ENCODE measurements at regions not wholly inside any gene's neighbourhood (a gene's known extent, or its start where the extent isn't known, plus 50 kb on each side); places are given as distances from the start of the nearest gene placed in this dataset.

DNA sequence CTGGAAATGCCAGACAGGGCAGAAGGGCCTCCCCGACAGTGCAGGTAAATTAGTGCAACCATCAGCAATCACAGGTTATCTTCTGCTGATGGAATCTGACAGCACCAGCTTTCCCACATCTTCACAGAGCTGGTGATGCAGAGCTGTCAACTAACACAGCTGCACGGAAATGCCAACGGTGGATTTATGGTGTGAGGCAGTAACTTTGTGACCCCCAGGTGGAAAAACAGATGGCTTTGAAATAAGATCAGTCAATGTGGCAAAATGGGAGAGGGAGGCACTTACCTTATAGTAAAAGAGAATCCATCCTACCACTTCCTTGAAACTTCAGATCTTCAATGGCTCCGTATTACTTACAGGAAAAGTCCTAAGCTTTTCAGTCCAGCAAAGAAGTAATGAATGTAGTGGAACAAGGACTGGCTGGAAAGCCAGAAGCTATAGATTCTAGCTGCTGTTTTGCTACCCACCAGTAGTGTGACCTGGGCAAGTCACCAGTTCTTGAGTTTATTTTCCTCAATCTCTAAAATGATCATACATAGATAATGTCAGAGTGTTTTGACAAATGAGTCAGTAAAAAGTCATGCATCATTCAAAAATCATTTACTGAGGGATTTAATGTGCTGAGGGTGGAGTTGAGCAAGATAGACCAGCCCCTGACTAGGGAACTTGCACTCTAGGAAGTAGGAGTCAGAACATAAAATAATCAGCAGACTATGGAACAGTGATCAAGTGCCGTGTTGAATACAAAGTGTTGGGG is 245.7 kb upstream of the JUN start:
- DNase-seq = no peak

DNA sequence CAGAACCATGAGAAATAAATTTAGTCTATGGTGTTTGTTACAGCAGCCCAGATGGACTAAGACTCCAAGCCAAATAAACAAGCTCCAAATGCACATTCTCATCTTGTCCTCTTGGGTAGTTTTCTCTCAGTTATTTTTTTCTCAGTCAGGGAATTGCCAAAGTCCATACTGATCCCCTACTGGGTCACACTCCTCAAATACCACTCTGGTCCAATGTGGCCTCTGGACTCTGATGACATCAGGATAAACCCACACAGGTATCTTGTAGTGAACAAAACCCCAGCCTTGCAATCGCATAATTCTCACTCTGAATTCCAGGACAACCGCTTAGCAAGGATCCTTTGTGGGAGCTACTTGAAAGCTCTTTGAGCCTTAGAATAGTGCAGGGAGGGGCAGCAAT is 248.4 kb upstream of the JUN start:
- DNase-seq = no peak

DNA sequence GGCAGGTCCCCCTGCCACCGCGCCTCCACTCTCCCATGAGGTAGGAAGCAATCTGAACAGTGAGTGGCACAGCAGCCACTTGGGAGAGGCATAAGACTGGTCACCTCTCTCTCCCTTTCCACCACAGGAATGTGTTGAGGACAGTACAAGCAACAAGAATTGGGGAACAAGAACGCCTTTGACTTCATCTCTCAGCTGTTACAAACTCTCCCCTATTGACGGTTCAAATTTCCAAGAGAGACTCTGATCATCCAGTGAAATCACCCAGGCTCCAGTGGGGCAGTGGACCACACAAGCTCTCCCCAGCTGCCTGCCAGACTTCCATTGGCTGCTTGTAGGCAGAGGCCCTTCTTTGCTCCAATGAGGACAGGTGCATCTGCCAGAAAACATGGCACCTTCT is 249.9 kb upstream of the JUN start:
- DNase-seq = no peak

DNA sequence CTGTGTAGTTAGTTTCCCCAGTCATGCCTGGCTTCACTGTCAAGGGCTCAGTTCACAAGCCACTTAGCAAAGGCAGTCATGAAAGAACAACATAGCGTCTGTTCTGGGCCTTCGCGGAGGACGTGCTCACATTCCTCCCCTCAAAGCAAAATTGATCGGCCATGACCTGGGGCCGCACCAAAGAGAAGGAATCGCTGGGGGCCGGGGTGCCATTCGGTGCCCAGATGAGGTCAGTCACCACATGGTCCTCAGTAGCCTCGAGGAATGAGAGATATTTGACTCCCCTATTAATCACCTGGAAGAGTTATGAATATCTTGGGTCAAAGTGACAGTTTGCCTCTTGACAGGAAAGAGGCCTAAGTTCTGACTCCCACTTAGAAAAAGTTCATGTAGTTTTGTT is 251.1 kb upstream of the JUN start:
- DNase-seq = no peak

DNA sequence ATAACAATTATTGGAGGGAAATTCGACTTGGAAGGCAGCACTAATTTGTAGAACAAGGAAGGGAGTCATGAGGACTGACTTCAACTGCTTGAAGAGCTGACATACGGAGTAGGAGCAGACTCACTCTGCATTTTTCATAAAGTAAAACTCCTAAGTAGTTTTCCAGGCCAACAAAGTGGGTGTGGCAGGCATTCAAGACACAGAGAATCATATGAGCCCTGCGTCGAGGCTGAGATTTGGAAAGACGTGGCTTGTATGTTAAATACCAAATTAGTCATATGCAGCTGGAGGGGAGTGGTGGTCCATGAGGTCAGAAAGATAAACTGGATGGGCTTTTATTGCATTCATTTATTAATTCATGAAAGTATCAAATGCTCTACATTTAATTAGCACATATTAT is 255.7 kb upstream of the JUN start:
- DNase-seq = no peak

DNA sequence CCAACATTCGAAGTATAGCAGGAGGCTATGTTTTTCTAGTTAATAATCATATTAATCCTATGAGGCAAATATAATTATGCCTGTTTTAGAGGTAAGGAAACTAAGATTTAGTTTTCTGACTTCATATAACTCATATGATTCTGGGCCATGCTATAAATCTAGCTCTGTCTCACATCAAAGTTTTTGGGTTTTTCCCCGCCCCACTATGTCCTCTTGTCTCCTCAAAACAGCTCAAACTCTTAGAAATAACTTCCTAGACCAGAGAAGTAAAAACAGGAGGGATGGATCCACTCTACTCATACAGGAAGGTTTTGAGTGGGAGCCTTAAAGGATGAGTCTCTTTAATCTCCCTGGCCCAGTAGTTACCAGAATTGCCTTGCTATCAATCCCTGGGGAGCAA is 256.4 kb upstream of the FGGY start:
- no peak for DNase-seq

DNA sequence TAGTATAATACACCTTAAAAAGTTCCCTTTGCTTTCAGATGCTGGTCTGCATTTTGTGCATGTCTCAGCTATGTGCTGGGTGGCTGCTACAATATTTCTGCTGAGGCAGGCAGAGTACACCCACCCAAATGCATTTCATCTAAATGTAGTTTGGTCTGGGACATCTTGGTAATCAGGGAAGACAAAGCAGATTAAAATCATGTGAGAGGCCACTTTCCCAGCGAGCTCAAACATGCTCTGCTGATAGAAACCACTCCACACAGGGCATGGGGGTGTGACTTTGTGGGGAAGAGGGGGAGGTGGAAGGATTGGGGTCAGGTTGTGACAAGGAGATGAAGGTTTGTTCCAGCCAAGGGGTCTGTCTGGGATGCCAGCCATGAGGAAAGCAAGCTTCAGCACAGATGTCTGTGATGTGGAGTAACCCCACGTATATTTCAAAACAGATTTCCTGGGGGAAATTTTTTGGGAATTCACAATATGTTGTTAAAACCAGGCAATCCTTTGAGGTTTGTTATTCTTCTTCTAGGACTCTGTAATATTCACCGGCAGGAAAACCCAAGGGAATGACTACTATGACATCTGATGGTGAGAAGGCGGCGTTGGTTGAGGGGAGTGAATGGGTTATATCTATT is 255.1 kb upstream of the FGGY start:
- no peak for DNase-seq

DNA sequence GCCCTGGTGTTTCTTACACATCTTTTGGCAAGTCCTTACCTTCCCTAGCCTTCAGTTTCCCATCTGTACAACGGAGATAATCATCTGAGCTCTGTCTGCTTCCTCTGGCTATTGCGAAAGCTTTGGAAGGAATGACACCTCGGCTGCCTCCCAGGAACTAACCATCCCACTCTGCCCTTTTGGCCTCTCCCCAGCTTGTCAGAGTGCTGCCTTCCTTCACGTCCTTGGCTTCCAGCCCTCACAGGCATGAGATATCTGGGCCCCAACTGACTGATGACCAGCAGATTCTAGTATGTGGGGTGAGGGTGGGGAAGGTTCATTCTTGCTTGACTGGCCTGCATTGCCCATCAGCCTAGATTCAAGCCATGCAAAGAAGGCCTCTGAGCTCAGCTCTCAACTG is 253.1 kb upstream of the FGGY start:
- DNase-seq = no peak

DNA sequence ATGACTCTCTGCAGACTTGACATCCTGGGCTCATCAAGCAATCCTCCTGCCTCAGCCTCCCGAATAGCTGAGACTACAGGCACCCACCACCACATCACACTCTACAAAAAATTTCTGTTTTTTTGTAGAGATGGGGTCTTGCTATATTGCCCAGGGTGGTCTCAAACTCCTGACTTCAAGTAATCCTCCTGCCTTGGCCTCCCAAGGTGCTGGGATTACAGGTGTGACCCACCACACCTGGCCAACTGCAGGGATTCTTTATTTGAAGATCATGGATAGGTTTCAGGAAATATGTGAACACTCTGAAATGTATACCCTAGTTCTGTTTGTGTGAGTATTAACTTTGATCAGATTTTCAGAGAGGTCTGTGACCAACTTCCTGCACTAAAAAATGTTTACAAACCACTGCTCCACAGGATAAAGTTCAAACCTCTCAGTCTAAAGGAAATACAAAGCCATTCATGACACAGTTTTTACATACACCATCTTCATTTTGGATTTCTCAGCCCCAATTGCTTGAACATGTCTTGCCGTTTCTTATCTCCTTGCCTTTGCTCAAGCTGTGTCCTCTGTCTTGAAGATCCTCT is 252.3 kb upstream of the FGGY start:
- no peak for DNase-seq

DNA sequence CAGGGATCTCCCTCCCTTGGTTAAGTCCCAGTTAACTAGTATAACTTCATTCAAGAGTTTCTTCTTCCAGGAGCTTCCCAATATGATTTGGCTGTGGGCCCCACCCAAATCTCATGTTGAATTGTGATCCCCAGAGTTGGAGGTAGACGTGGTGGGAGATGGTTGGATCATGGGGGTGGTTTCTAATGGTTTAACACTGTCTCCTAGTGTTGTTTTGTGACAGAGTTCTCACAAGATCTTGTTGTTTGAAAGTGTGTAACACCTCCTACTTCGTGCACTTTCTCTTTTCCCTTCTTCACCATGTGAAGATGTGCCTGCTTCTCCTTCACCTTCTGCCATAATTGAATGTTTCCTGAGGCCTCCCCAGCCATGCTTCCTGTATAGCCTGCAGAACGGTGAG is 251.8 kb upstream of the FGGY start:
- no peak for DNase-seq

DNA sequence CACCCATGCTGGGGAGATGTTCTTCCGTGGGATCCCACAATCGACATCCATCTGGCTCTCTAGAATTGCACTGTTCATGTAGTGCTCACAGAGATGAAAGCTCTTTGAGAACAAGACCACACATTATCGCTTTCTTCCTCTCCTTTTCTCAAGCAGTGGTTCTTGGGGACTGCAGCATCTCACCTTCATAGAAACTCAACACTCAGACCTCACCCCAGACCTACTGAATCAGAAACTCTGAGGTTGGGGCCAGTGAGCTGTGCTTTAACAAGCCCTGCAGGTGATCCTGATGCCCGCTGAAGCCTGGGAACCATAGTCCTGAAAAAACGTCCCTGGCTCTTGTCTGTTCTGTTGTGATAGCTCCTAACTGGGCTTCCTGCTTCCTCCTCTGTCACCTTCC is 251.3 kb upstream of the FGGY start:
- no peak for DNase-seq

DNA sequence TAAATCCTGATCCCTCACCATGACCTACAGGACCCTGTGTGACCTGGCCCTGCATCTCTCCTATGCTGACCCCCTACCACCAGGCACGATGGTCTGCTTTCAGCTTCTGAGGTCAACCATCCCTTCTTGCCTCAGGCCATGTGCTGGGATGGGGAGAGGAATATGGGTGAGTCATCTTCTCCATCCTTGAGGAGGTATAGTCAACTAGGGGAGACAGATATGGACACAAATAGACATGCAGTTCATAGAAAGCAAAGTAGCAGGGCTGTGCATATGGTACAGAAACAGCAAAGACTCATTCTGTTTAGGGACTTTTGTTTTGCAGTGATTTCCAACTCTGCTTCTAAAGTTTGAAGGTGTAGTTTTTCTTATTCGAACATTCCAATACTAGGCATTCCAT is 250.8 kb upstream of the FGGY start:
- DNase-seq = no peak

DNA sequence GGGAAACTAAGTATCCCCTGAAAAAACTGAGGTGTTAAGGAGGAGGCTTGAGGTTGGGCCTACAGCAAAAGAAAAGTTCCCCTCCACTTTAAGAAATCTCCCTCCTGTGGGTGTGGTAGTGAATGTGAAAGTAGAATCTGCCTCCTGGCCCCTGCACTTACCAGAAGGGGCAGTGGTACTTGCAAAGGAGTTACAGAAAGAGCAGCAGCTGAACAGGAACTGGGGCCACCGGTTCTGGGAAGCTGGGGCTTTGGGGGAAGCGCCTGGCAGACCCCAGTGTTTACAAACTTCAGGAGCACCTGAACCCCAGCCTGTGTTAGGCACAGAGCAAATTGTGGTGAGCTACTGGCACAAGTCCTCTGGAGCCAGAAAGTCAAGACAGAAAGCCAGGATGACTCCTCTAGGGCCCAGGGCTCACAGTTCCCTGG is 250.2 kb upstream of the FGGY start:
- DNase-seq = peak; percentile 25

DNA sequence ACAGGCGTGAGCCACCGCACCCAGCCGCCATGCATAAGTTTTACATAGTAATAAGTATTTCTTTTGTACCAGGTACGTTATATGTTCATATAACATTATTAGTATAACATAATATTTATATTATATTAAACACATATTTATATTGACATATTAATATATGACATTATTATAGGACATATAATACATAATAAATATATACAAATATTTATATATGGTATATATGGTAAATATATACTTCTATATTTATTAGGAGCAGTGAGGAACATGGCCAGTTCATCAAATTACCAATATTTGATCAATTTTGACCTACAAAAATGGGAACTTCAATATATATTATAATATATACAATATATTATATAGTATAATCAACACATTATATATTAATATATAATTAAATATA is 245.9 kb upstream of the FGGY start:
- DNase-seq = no peak

DNA sequence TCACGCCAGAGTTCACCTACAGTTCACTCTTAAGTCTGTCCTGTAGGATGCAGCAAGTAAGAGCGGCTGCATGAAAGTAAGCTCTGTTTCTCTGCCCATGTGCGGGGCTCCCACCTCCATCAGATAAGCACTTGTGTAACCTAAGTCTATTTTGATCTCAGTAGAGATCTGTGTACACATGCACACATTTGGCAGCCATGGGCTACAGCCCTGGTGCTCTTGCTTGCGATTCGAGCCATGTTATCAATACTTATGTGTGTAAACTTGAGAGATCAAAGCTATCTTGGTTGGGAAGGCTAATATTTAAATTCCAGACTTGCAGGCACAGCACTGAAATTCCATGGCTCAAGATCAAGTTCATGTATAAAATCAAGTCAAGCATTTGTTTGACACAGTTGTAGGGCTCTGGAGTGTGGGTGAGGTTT is 244.7 kb upstream of the FGGY start:
- no peak for DNase-seq

DNA sequence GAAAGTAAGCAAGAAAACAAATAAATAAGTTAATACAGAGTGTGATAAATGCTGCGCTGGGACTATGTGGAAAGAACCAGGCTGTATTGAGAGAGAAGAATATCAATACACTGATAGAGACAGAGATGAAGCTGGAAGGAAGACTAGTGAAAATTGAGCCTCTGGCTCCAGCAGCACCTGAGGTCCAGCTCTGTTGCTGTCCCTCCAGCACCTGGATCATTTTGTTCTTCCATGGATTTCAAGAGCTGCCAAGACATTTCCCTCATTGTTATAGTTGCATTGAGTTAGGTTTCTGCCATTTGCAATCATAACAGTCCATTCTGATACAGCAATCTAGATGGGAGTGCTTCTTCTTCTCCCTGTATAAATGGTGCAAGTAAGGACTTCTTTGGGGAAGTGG is 242.7 kb upstream of the FGGY start:
- no peak for DNase-seq

DNA sequence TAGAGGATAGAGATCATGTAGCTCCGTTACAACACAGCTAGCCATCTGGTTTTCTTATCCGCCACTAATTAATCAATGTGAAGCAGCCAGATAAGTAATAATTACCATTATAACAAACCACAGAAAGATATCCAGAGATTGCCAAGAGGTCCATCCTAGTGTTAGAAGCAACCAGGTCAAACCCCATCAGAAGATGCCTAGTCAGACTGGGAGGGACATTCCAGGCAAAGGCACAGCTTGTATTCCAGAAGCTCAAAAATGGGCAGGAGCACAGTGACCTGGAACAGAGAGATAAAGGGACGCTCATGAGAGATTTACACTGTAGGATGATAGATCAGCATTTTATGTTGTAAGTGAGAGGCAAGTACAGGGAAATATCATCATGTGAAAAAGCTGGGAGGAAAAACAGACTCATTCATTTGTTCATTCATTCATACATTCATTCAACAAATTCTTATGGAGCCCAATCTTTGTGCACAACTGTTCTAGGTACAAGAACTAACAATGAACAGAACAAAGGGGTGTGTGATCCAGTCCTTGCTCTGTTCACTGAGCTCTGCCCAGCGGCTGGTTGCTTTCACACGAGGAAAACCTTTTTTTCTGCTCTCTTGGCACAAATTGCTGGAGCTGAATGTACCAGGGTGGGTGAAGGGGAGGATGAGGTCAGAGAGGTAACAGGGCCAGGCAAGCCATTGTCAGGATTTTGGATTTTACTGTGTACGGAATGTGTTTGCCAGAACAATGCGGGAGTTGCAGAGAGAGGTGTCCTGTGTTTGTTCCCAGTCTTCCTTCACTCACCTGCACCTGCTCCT is 240.8 kb upstream of the FGGY start:
- DNase-seq = no peak

DNA sequence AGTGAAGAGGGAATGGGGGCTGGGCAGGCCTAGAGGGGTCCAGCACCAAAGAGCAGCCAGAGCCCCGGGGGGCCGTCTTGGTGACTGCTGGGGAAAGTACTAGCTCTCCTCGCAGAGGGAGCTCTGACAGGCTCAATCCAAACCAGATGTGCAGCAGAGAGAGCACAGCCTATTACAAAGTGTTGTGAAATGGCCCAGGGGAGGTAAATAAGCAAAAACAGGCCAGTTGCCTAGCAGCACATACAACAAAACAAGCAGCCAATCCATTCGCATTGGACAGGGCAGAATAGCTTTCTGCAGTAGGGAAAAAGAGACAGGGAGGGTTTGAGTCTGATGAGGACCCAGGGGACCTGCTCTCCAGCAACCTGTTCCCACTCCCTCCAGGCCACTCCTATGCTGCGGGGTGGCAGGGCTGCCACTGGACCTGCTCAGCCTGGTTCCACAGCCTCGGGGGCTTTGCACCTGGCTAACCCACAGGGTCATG is 239.6 kb upstream of the FGGY start:
- DNase-seq = no peak

DNA sequence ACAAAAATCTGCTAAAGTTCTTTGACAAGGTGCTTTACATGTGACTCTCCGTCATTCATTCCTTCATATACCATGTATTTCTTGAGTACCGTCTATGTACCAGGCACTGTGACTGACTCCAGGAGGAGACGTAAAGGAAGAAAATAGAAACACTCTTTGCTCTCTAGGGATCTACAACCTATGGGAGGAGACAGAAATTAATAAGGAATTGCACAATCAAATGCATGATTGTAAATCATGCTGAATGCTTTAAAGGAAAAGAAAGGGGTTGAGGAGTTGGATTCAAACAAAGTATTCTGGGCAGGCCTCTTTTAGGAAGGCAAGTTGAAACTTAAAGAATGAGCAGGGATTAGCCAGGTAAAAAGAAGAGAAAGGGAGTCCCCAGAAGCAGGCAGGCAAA is 239.1 kb upstream of the FGGY start:
- DNase-seq = no peak

DNA sequence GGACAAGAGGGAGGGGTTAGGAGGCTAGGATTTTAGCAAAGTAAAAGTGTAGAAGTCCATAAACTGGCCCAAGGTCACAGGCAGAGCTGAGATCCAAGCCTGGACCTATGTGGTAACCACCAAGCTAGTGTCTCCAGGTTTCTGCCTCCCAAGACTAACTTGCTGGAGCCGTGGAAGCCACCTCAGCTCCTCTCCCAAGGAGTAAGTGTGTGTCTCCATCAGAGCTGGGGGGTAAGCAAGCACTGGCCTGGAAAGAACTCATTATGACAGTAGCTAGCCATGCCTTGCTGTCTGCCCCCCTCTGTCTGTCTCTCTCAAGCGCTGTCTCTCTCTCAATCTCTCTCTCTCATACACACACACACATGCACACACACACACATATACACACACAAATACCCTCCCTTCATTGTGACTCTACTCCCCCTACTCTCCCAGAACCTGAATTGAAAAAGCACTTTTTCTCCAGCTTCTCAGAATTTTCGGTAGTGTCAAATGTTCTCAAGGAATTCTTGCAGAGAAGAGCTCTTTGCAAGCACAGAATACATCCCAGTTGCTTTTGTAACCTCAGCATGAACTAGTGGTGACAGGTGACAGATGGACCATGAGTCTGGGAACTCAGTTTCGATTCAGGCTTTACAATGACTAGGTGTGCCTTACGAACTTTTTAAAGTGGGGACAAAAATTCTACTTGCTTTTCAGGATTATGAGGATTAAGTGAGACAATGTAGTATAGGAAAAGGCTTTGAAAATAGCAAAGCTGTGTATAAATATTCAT is 238.0 kb upstream of the FGGY start:
- no peak for DNase-seq

DNA sequence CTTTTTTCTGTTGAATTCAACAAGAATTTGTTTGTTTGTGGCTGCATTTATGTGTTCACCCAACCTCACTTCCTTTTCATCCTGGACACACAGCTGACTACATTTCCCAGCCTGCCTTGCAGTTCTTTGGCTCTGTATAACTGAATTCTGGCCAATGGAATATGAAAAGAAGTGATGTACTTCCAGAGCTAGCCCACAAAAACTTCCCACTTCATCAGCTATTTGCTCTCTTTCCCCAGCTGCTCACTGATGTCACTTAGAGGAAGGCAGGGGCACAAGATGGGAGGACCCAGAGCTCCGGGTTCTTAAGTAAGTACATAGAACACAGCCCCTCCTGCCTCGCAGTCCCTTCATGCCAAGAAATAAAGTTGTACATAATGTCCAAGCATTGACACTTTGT is 235.0 kb upstream of the FGGY start:
- DNase-seq = no peak

DNA sequence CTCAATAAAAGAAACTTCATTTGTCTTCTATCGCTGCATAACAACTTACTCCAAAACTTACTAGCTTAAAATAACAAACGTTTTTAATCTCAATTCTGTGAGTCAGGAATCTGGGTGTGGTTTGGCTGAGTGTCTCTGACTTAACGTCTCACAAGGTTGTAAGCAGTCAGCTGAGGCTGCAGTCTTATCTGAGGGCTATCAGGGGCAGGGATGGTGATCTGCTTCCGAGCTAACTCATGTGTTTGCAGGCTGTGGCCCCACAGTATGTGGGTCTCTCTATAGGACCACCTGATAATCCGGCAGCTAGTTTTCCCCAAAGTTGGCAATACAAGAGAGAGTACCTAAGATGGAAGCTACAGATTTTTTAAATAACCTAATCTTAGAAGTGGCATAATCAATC is 234.2 kb upstream of the FGGY start:
- no peak for DNase-seq

DNA sequence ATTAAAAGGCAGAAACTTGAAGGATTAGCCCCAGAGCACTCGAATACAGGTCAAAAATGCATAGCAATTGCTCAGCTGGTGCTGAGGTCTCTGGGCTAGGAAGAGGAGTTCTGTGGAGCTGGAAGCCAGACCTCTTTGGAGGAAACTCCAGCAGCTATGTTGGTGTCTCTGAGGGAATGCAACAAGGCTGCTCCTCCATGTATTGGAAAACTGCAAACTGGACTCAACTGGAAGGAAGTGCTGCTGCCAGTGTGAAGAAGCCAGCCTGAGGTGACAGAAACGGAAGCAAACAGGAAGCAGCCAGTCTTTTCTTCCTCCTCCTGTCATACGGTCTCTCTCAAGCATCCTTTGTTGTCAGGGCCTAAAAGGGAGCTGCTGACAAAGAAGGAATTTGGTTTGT is 233.4 kb upstream of the FGGY start:
- DNase-seq = no peak

Data from activated naive CD4-positive, alpha-beta T cell treated with anti-CD3 and anti-CD28 coated beads, Interleukin-2, amount 50 U/mL, for 16 hours (primary cell).